ENCODE measurements at regions not wholly inside any gene's neighbourhood (a gene's known extent, or its start where the extent isn't known, plus 50 kb on each side); places are given as distances from the start of the nearest gene placed in this dataset.

GRCh38 chr6:141452354-141452686 lies 680.4 kb upstream of the GJE1 start:
- no peak for TF ChIP-seq CTCF (IDR thresholded peaks at IDR 0.05; ENCODE audit: insufficient read depth, low read depth, low read length)
- TF ChIP-seq EZH2 (IDR thresholded peaks at IDR 0.05; ENCODE audit: insufficient read depth, low read length), result no peak
